NCI-H446 (cell line): ENCODE measurements at regions not wholly inside any gene's neighbourhood (a gene's known extent, or its start where the extent isn't known, plus 50 kb on each side); places are given as distances from the start of the nearest gene placed in this dataset.
"Not testable (repeated sequence)": the region's sequence is repeated elsewhere in the genome, so short reads cannot be mapped to it uniquely, and the experiment has no call there.

ENCODE experiments used
- DNase-seq, 2 experiments: peaks; one replicate each; lab custom pipeline; 2025; lab: John Stamatoyannopoulos, UW

DNA sequence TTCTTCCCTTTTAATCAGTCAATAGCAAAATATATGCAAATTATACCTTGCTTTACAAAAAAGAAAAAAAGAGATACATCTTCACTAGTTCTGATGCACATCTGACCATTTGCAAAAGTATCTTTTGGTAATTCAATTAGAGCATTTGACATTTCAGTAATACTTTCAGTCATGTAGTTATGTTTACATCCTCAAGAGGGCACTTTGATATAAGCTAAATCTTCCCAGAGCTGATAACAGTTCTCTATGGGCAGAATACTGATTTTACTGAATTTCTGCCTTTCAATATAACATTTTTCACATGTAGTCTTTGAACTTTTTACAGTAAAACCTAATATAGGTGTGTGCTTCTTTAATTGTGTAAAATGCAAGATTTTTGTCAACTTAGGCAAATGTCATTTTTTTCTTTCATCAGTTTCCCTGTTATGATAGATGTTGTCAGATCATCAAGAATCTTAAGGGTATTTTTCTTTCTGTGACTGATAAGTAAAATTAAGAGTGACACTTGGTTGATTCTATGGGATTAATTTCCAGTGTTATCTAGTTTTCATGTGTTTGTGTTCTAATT is 703.5 kb upstream of the SEMA3D start:
- peak in 1 of 2 experiments; percentile 45 for DNase-seq

DNA sequence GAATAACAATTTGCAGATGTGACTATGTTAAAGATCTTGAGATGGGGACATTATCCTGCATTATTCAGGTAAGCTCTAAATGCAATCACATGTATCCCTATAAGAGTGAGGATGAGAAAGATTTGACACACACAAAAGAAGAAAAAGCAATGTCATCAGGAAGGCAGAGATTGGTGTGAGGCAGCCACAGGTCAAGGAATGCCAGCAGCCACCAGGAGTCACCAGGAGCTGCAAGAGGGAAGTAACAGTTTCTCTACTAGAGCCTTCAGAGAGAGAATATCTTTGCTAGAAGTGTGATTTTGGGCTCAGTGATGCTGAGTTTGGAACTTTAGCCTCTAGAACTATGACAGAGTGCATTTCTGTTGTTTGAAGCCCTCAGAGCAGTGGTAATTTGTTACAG is 700.3 kb upstream of the SEMA3D start:
- DNase-seq = no peak

DNA sequence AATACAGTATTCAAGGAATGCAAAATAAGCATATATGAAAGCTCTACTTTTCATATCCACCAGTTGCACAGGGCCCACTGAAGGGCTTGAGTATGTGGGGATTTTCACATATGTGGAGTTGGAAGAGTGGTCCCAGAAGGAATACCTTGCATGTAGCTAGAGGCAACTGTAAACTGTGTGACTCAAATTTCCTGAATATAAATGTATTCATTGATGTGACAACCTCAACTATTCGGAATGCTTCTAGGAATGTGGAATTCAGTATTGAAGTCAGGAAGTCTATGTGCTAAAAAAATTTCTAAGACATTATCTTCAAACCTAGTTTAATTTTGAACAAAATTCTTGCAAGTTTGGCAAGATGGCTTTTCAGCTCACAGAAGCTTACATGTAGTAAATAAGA is 695.5 kb upstream of the SEMA3D start:
- DNase-seq = no peak

DNA sequence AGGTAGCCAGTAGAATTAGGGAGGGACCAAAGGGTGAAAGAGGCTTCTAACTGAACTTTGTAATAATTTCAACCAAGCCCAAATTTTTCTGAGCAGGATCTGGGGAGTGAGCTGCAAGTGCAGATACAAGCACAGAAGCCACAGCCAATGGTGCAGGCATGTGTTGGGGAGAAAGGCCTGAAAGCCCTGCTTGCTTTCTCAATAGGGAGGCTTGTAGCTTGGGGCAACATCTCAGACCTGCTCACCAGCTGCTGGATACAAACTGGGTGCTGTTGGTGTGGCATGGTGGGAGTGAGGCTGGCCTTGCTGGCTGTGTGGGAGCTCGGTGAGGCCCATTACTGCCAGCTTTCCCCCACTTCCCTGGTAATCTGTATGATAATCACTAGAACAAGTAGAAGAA is 688.5 kb upstream of the SEMA3D start:
- no peak for DNase-seq

DNA sequence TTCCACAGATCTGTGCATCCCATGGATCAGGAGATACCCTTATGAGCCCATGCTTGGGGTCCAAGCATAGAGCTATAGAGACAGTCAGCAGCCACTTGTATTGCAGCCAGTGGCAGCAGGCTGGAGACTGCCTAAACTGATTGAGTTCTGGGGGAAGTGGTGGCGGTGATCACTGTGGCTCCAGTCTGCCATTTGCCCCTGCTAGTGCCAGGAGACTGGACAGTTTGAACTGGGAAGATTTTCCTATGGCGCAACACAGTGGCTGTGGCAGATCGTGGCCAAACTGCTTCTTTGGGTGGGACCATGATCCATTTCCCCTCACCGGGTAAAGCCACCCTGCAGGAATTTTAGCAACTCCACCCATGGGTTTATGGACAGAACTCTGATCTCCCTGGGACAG is 679.7 kb upstream of the SEMA3D start:
- DNase-seq = no peak

DNA sequence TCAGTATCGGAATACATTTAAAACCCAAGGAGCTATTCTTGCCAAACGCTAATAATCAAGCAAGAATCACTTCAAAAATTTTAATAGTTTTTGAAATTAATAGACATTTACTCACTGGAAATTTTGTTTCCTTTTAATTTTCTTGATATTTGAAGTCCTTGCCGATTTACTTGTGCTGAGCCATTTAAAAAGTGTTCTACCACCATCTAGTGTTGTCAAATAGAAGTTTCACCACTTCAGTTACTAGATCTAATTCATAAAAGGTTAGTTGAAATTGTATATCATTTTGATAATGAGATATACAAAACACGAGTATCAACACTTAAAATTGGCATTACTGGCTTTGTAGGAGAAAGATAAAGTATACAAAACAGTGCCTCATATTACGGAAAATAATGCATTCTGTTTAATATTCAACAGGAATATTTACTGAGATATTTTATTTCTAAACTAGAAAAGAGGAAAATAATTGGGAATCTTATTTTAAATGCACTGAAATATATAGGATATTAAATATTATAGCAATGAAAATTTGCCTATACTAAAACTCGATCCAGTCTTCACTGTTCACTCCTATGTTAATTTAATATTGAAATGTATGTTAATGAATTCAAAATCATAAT is 664.8 kb upstream of the SEMA3D start:
- DNase-seq = peak in 1 of 2 experiments; percentile 49

DNA sequence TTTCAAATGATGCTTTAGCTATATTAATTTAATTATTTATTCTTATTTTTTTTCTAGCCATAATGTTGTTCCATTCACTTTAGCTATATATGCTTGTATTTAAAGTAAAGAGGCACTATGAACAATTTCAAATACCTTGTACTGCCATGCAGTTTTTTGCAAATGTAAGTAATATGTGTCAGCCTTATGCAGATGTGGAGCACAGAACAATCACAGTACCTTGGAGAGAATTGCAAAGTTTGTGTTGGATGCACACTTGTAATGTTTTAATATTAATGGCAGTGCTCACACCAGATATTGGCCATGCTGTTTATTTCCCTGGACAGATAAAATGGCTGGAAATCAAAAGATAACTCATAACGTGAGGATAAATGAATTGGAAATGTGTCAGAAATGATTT is 663.5 kb upstream of the SEMA3D start:
- no peak for DNase-seq

DNA sequence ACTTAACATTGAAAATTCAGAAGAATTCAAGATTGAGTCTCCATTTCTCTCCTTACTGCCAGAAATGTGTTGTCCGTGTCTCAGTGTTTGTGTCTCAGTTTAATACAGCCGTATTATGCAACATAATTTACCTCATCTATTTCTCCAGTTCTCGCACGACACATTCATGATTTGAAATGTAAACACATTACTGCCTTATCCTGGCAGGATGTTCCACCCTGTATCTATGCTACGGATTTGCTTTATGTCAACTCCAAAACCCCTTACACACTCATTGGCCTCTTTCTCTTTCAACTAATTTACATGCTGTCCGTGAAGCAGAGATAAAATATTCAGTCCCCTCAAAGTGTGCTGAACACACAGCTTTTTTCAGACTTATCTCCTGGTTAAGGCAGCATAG is 653.7 kb upstream of the SEMA3D start:
- no peak for DNase-seq

DNA sequence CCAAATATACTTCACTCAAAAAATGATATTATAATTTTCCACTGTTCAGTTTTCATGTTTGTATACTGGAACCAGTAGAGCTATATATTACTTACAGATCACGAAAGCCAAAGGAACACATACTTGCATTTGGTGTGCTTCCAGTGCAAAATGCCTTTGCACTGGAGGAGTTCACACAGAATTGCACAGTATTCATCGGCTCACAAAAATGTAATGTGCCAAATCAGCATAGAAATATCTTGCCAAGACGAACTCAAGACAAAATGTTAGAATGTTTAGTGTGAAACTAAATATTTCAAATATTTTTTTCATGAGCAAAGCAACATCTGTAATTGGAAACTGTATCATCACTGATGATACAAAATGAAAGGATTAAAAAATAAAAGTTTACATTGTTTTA is 646.2 kb upstream of the SEMA3D start:
- no peak for DNase-seq

DNA sequence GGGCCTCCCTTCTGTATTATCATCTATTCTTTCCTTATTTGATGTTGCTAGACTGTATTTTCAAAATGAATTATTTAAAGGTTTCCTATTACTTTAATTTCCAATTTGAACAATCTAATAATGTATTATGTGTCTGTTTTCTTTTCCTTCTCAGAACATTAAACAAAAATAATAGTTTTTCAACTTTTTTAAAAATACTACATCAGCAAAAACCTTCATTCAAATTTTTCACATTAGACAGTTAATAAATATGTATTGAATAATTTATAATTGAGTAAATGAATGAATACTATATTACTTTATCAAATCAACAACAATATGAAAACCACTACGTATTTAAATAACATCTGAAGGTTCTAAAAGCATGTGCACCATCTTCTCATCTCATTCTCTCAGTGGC is 644.1 kb upstream of the SEMA3D start:
- DNase-seq = no peak

DNA sequence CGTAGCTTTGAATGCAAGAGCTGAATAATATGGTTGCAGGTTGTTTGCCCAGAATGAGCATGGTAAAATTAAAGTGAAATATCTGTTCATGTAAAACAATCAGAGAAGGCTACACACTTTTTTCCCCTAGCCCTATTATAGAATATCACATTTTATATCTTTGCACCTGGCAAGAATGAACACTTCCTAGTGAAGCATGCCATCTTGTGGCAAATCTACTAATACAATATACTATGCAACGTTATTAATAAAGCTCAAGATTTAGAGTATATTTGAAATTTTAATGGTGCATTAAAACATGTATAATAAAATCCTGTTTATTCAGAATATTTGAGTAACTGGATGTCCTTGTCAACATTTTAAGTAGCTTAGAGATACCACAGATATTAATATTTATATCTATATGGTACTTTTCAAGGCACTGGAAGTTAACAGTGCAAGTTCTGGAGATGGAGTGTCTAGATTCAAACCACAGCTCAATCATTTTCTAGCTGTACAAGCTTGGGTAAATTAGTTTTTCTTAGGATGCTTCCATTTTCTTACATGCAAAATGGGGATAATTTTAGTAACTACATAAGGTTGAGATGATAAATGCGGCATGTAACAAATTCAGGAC is 643.1 kb upstream of the SEMA3D start:
- peak in 1 of 2 experiments; percentile 57 for DNase-seq

DNA sequence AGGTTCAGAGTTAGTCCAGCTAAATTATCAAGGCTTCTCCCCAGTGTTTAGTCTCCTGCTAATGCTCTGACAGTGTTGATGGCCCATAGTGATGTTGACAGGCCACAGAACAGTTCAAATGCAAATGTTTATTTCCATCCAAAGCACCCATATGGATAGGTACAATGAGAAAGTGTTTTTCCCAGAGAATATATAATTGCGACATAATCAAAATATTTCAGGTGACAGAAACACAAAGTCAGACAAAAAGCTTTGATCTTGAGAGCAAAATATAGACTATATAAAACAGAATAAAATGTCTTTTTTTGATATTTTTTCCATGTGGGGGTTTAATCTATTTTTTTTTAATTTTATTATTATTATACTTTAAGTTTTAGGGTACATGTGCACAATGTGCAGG is 642.3 kb upstream of the SEMA3D start:
- DNase-seq = no peak

DNA sequence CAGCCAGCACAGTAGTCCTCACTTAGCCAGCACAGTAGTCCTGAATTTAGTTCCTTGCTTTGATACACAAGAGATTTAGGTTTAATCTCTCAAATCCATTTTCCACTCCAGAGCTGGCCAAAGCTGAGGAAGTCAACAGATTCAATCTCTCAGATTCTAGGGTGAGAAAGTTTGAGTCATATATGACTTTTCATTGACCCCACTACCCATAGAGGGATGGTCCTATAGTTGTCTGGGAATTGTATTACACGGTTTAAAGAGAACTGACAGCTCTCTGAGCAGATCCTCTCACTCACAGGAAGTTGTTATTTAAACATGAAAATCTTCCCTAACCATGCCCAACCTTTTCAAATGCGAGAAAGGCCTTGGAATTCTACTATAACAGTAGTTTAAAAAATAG is 641.8 kb upstream of the SEMA3D start:
- no peak for DNase-seq

DNA sequence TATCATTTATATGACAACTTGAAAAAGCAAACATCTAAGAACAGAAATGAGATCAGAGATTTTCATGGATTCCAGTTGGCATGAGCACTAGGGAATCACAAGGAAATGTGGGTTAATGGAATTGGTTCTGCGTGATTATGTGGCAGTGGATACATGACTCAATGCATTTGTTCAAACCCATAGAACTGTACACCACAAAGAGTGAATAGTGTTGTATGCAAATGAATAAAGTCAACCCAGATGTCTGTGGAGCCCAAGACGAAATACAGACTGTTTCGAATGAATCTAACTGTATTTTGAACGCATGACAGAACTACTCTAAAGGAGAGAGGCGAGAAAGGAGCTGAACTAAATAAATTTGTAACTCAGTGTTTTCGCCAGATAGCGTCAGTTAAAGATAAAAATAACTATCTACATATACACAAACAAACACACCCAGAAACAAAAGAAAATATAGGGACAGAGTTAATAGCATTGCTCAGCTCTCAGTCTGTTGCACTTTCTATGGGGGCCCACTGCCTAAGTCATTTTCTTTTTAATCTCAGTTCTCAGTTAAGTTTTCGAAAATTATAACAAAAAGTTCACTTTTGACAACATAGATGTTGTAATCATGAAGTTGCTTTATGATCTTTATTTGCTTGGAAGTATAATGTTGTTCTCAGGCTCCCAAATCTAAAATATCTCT is 636.7 kb upstream of the SEMA3D start:
- DNase-seq = no peak

DNA sequence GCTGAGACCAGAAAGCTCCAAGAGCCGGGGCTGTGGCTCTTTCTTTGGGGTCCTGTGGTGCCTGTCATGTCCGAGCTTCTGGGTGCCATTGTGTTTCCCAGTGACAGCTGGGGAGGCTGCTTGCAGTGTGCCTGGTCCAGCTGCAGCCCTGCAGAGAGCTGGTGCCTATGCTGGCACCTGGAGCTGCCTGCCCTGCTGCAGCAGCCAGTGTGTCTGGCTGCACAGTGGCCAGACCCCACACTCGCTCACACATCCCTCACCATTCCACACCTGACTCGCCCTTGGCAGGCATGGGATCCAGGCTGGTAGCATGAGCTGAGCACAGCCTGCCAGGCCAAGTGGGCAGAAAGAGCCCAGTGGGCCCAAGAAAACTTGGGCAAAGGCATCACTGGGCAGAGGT is 635.1 kb upstream of the SEMA3D start:
- no peak for DNase-seq

DNA sequence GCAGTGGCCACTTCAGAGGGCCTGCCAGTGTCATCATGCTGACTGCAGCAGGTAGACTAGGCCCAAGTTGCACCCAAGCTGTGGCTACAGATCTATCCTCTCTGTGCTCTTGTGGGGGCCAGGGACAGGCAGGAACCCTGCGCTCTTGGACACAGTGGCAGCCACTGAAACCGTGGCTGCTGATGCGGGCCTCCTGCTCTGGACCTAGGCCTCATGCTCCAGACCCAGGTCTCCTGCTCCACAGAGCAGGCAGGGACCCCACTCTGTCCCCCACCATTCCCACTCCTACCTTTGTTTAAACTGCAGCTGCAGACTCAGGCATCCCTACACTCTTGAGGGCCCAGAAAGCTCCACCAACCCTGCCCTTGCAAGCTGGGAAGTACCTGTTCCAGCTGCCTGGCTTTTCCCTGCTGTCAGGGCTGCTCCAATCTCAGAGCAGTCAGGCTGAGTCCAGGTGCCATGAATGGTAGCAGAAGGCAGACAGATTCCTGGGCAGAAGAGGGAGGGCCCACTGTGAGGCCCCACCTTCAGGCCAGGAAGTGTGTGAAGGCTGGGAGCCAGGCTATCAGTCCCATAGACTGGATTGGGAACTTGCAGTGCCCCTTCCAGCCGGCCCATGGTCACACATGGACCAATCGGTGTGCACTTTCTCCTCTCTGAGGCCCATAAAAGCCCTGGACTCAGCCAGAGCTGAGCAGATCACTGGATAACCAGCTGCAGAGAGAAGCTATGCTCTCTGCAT is 634.0 kb upstream of the SEMA3D start:
- DNase-seq = no peak

DNA sequence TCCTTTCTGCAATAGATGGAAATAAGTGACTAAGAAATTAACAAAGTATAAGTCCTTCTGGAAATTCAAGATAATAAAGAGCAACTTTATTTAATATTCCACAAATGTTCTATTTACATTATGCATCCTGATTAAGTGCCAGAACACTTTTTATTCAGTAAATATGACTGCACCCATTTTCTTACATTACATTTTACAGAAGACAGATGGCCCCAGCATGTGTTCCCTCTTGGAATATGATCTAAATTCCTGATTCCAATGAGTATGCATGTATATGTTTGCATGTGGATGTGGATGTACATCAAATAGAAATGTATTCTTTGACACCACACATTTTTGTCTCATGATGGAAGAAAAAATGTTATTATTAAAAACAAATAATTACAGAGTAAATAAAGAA is 628.7 kb upstream of the SEMA3D start:
- DNase-seq = peak in 1 of 2 experiments; percentile 38

DNA sequence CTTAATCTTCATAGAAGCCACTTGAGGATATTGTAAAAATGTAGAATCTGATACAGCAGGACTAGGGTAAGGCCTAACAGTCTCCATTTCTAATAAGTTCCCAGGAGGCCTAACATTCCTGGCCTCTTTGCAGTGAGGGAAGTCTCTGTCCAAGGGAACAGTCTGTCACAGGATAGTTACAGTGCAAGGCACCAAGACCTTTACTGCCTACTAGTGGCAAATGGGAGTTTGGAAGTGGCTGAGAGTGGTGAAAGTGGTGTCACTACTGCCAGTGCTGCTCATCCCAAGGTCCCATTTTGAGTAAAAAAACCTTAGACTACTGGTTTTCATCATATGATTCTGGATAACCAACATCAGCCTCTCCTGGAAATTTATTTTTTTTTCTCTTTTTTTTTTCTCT is 619.5 kb upstream of the SEMA3D start:
- no peak for DNase-seq

DNA sequence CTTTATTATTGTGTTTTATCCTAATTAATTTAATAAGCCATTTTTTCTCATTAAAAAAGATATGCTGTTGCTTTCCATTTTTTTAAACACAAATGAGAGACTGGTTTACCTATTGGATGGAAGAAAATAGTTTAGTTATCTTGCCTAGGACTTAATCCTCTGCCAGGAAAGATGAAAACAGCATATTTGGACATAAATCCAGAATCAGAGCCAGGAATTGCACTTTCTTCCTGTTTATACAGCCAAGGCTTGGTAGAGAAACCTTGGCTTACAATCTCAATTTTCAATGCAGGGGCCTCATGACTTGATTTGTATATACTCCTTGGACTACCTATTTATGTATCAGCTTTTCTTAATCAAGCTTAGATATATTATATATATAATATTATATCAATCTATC is 618.8 kb upstream of the SEMA3D start:
- DNase-seq = no peak

DNA sequence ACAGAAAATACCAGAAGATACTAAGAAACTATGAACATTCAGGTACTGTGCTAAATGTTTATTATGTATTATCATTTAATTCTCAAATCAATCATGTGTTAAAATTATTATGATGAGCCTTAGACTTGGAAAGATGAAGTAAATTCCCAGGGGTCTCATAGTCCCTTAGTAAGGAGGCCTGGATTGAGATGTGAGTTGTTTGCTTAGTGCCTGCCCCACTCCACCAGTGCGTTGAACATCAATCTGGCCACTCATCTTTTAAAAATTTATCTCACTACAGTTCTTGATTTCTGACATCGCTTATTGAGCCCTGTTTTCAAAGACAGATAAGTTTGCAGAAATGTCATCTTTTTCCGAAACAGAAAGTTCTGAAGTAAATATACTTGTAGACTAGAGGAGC is 618.4 kb upstream of the SEMA3D start:
- DNase-seq = no peak

DNA sequence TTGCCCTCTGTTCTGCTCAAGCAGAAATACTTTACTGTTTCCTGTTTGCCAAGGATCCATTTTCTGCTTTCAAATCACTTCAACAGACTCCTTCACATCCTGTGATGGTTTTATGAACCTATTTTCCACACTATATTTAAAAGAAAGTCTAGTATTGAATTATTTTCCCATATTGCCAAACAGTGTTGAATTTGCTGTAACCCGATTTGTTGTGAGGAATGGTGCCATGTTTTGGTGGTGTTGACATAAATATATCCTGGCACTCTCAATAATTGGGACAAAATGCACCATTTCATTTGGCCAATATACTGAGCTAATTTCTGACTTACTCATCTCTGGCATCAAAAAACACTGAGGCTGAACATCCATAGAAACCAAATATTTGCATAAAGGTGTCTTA is 615.4 kb upstream of the SEMA3D start:
- DNase-seq = no peak

DNA sequence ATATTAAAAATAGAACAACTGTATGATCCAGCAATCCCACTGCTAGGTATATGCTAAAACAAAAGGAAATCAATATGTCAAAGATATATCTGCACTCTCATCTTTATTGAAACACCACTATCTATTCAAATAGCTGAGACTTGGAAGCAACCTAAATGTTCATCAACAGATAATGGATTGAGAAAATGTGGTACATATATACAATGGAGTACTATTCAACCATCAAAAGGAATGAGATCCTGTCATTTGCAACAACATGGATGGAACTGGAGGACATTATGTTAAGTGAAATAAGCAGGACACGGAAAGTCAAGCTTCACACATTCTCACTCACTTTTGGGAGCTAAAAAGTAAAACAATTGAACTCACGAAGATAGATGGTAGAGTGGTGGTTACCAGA is 610.1 kb upstream of the SEMA3D start:
- DNase-seq = no peak

DNA sequence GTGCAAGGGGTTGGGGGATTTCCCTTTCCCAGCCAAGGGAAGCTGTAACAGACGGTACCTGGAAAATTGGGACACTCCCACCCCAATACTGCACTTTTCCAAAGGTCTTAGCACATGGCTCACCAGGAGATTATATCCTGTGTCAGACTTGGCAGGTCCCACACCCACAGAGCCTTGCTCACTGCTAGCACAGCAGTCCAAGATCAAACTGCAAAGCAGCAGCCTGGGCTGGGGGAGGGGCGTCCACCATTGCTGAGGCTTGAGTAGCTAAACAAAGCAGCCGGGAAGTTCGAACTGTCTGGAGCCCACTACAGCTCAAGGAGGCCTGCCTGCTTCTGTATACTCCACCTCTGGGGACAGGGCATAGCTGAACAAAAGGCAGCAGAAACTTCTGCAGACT is 604.2 kb upstream of the SEMA3D start:
- not testable (repeated sequence) for DNase-seq
